ENCODE measurements at regions not wholly inside any gene's neighbourhood (a gene's known extent, or its start where the extent isn't known, plus 50 kb on each side); places are given as distances from the start of the nearest gene placed in this dataset.

GRCh38 chr3:198107840-198108734, 148.1 kb downstream of the LMLN start:
- H3K4me1 Mint-ChIP-seq: peaks cover 8 to 9% of the 10 kb centered on the region in 2 experiments
- H3K9me3 Mint-ChIP-seq: no peaks in the 10 kb centered on the region
- H3K36me3 Mint-ChIP-seq (ENCODE audit: insufficient read depth in 1 of 3, low read depth in 3 of 3): no peaks in the 10 kb centered on the region
- Histone ChIP-seq H3K23me2 (ENCODE audit: insufficient read length, low read depth, low read length, poor library complexity, severe bottlenecking) (no peaks in the 10 kb centered on the region), H2BK12ac (ENCODE audit: insufficient read length, low read depth, low read length) (no peak overlapping the region), H2BK5ac (ENCODE audit: insufficient read length, low read length) (no peak overlapping the region), H3T11ph (ENCODE audit: low read length) (no peak overlapping the region), H2AFZ (ENCODE audit: low read length) (no peak overlapping the region), H3K27ac (ENCODE audit: insufficient read length, low read depth, low read length) (no peak overlapping the region), H3K4me1 (ENCODE audit: insufficient read depth, low read length) (no peaks in the 10 kb centered on the region), H3K56ac (ENCODE audit: insufficient read length, low read depth, low read length) (no peak overlapping the region), H4K5ac (ENCODE audit: insufficient read length, low read depth, low read length) (no peak overlapping the region), H2BK120ac (ENCODE audit: low read depth, low read length, poor library complexity, severe bottlenecking) (no peak overlapping the region), H3K79me2 (ENCODE audit: insufficient read depth, low read length) (no peaks in the 10 kb centered on the region), H3K9ac (ENCODE audit: extremely low read depth, insufficient read length, low read length) (no peak overlapping the region), H3K23ac (ENCODE audit: insufficient read length, low read depth, low read length) (no peak overlapping the region), H3K27me3 (ENCODE audit: insufficient read depth, low read length) (peaks cover 4% of the 10 kb centered on the region; the same call in 1 of the 2 replicates), H4K91ac (ENCODE audit: insufficient read length, low read depth, low read length) (no peak overlapping the region), H2AK5ac (ENCODE audit: insufficient read length, low read length) (no peak overlapping the region), H2BK15ac (ENCODE audit: low read depth, low read length) (no peak overlapping the region), H4K8ac (replicated peaks; ENCODE audit: insufficient read length, low read depth, low read length) (no peak overlapping the region), H3K9me3 (ENCODE audit: control insufficient read depth, low read depth, low read length) (no peaks in the 10 kb centered on the region), H3K18ac (ENCODE audit: insufficient read length, low read depth, low read length) (no peak overlapping the region), H3K4ac (ENCODE audit: low read depth, low read length) (no peak overlapping the region), H3K4me2 (ENCODE audit: insufficient read depth, insufficient read length, low read length) (no peak overlapping the region), H4K20me1 (ENCODE audit: control insufficient read depth, insufficient read depth, insufficient read length) (no peaks in the 10 kb centered on the region), H2BK20ac (ENCODE audit: low read depth, low read length, poor library complexity, severe bottlenecking) (no peak overlapping the region), H3K14ac (ENCODE audit: insufficient read depth, low read length) (no peak overlapping the region), H3K79me1 (ENCODE audit: insufficient read depth, low read depth, low read length, poor library complexity, severe bottlenecking) (no peaks in the 10 kb centered on the region)
- no peak overlapping the region for H3K27ac Mint-ChIP-seq
- WGBS (ENCODE audit: extremely low coverage, insufficient read length, low lambda C conversion rate): no CpG with 5 or more reads among the region's 6 CpGs
- TF ChIP-seq CTCF (conservative IDR thresholded peaks at IDR 0.05): no peak
- H3K4me3 Mint-ChIP-seq: no peak overlapping the region
- no peak for DNase-seq
- peaks cover 44% of the 10 kb centered on the region for H3K27me3 Mint-ChIP-seq (ENCODE audit: low read depth)
